GM13977 (cell line): ENCODE measurements at regions not wholly inside any gene's neighbourhood (a gene's known extent, or its start where the extent isn't known, plus 50 kb on each side); places are given as distances from the start of the nearest gene placed in this dataset.
"Not testable (repeated sequence)": the region's sequence is repeated elsewhere in the genome, so short reads cannot be mapped to it uniquely, and the experiment has no call there.

ENCODE experiments used
- DNase-seq: peaks from one replicate; pipeline ENCODE4 v3.0.0; 2012; ENCODE audit warnings: low spot score
- in situ Hi-C: fragments of 300-500 bp; cut with MboI; formaldehyde crosslinking; loops from one replicate; pipeline ENCODE4 v1.12.0; 2022; ENCODE audit warnings: low sequenced_read_pairs, low pct_unique_long_range_greater_than_20kb, mixed read lengths, inconsistent platforms; ENCODE audit not compliant: unreplicated experiment
- TF ChIP-seq, protein P1 (sequence below): IDR thresholded peaks from 2 replicates; pipeline ENCODE4 v1.5.1; 2012; ENCODE audit warnings: mild to moderate bottlenecking, control low read depth; ENCODE audit not compliant: insufficient read depth; ENCODE audit errors: extremely low read depth, missing control alignments

DNA sequence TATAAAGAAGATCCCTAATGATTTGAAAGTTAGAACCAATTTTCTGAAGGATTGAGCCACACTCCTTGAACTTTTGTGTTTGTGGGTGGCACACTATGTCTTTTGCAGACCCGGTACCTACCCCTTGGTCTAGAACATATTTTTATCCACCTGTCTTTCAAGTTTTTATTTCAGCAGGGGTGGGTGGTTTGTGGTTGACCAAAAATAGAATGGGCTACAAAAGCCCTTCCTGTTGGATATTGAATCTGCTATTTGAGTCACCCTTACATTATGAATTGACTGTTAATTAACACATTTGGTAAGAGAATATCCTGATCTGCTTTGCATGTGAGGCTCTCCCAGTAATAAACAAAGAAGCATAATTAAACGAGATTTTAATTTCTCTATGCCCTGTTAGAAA lies 401.2 kb downstream of the POTEH start:
- DNase-seq, in situ Hi-C loops: not testable (repeated sequence)

DNA sequence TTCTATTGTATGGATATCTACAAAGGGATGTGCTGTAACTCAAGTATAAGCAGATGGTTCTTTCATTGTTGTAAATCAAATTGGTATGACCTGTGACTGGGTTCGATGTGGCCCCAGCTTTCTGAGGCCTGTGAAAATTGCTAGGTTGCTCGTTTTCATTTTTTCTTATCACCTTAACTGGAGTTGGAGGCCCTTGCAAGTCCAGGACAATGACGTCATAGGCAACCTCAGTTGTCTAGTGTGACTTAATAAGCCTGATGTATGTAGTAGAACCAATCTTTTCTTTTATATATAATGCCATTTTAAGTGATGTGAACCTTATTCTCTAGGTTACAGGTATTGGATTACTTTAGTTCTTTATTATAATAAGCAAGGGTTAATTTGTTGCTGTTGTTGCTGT lies 415.3 kb downstream of the POTEH start:
- DNase-seq, in situ Hi-C loops: not testable (repeated sequence)

DNA sequence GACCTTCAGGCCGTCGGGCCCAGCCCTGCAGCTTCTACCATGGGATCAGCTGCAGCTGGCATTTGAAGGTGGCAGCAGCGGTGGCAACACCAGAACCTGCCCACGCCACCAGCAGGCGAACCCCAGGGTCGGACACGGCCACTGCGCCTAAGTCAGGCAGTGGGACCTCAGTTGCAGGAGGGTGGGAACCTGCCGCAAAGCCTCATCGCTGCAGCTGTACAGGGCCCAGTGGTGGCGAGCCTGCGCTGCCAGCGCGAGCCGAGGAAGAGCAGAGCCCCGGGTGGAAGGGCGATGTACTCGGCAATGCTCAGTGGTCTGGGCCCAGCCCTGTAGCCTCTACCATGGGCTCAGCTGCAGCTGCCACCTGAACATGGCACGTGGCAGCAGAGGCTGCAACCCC lies 441.6 kb downstream of the POTEH start:
- in situ Hi-C loops, DNase-seq: not testable (repeated sequence)

DNA sequence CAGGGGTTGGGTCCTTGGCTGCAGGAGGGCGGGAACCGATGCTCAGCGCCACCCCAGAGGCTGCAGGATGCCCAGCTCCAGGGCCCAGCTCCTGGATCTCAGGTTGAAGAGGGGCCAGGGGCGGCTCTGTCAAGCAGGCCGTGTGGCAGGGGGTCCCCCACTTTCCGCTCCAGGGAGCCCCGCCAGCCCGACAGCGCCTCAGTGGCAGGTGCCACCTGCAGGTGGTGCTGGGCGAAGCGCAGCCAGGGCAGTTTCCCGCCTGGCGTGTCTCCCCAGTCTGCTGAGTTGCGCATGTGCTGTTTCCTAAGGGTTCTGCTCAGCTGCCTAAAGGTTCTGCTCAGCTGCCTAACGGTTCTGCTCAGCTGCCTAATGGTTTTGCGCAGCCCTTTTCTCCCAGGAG lies 442.1 kb downstream of the POTEH start:
- TF ChIP-seq, protein P1, sequence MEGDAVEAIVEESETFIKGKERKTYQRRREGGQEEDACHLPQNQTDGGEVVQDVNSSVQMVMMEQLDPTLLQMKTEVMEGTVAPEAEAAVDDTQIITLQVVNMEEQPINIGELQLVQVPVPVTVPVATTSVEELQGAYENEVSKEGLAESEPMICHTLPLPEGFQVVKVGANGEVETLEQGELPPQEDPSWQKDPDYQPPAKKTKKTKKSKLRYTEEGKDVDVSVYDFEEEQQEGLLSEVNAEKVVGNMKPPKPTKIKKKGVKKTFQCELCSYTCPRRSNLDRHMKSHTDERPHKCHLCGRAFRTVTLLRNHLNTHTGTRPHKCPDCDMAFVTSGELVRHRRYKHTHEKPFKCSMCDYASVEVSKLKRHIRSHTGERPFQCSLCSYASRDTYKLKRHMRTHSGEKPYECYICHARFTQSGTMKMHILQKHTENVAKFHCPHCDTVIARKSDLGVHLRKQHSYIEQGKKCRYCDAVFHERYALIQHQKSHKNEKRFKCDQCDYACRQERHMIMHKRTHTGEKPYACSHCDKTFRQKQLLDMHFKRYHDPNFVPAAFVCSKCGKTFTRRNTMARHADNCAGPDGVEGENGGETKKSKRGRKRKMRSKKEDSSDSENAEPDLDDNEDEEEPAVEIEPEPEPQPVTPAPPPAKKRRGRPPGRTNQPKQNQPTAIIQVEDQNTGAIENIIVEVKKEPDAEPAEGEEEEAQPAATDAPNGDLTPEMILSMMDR, result no peak
- in situ Hi-C loops, result no loop called here
- no peak for DNase-seq

DNA sequence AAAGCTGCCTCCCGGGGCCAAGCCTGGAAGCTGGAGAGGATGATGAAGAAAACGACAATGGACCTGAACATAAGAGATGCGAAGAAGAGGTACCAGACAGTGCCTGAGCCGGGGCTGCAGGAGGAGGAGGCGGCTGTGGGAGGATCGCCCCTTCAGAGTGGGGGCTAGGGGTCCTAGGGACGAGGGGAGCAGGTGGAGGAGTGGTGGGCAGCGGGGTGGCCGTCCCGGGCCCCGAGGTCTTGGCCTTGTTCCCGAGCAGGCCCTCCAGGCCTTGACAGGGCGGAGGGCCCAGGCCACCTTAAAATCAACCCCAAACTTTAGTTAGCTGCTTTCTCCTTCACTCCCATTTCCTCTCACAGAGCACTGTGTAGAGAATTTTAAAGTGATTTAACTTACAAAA lies 442.8 kb downstream of the POTEH start:
- in situ Hi-C loops, DNase-seq: not testable (repeated sequence)

DNA sequence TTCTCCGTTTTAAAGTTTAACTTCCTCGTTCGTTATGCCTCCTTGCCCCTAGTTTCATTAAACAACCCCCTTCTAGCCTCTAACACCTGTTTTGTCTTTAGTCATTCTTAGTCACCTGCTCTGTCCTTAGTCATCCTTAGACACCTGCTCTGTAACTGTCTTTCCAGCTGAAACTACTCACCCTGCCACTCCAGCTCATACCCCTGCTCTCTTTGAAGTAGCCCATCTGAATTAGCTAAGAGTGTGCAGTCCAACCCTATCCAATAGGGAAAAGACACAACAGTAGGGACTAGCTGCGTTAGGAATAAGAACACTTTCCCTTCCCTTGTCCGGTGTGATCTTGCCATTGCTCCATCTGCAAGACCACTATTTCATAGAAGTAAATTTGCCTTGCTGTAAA lies 446.5 kb downstream of the CCT8L2 start:
- DNase-seq, in situ Hi-C loops: not testable (repeated sequence)

DNA sequence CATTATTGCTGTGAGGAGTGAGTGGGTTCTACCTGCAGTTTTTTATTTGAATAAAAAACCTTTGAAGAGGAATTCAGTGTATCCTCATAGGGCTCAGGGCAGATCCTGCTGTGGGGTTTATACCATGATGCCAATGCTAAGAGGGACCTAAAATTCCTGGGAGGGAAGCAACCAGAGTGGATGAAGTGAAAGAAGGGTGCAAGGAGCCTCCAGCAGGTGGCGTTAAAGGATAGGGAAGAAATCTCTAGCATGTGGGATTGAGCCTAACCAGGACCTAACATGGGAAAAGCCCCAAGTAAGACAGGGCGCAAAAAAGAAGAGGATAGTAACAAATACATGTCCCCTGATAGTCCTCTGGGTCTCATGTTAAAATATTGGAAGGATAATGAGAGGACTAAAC lies 445.7 kb downstream of the CCT8L2 start:
- TF ChIP-seq, protein P1, result peak; percentile 10
- DNase-seq, in situ Hi-C loops: not testable (repeated sequence)

DNA sequence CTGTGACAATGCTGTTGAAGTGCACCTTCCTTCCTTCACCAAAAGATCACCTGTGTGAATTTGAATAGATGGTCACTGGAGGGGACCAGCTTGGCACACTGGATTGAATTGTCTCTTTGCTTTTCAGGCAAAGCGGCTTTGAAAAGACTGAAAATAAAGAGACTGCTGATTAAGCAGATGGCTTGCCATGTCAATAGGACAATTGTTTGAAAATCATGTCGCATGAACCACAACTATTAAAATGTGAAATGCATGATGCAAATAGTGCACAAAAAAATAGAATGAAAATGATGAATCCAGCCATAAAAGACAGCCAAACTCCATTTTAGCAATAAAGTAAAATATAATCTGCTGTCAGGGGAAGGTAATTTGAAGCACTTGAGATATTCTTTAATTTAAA lies 415.3 kb downstream of the CCT8L2 start:
- in situ Hi-C loops, DNase-seq: not testable (repeated sequence)

DNA sequence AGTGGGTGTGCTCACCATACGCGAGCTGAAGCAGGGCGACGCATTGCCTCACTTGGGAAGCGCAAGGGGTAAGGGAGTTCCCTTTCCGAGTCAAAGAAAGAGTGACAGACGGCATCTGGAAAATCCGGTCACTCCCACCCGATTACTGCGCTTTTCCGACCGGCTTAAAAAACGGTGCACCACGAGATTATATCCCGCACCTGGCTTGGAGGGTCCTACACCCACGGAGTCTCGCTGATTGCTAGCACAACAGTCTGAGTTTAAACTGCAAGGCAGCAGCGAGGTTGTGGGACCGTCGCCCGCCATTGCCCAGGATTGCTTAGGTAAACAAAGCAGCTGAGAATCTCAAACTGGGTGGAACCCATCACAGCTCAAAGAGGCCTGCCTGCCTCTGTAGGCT lies 408.7 kb downstream of the CCT8L2 start:
- in situ Hi-C loops, DNase-seq: not testable (repeated sequence)
